Adrenal gland (tissue), 9 donors: ENCODE measurements at regions not wholly inside any gene's neighbourhood (a gene's known extent, or its start where the extent isn't known, plus 50 kb on each side); places are given as distances from the start of the nearest gene placed in this dataset.

Experiments
- DNase-seq, 7 donors: peaks; one replicate each; pipeline ENCODE4 v3.0.0-alpha.2; 2019 to 2020
- H3K27ac ChIP-seq, 5 donors: fragments of 200-600 bp; sonication (generic) in 4 of 5; 1 replicate in 3 of 5; 2 replicates in 2 of 5; pipeline versions ENCODE4 v1.5.1 to v1.8.0; 2016 to 2020; ENCODE audit warnings: mild to moderate bottlenecking in 1 of 5
- H3K27me3 ChIP-seq: fragments of 200-600 bp; 2 replicates; pipeline ENCODE4 v1.8.0; 2021
- H3K36me3 ChIP-seq, 2 donors: fragments of 200-600 bp; replicated peaks in 1 of 2; 1 replicate in 1 of 2; 2 replicates in 1 of 2; pipeline versions ENCODE4 v1.5.1 to v1.8.0; 2018 to 2022
- H3K4me1 ChIP-seq, 2 donors: fragments of 200-600 bp; replicated peaks in 1 of 2; 1 replicate in 1 of 2; 2 replicates in 1 of 2; pipeline versions ENCODE4 v1.5.1 to v1.8.0; 2018 to 2021
- H3K4me3 ChIP-seq, 4 donors: fragments of 200-600 bp; sonication (generic) in 3 of 4; one replicate each; pipeline ENCODE4 v1.5.1; 2016 to 2018
- H3K9me3 ChIP-seq, 3 donors: fragments of 200-600 bp; sonication (generic) in 1 of 3; replicated peaks in 1 of 3; 1 replicate in 2 of 3; 2 replicates in 1 of 3; pipeline versions ENCODE4 v1.5.1 to v1.8.0; 2016 to 2021
- CTCF ChIP-seq, 6 experiments: fragments of 450-650 bp in 4 of 6; fragments of 200-600 bp in 2 of 6; sonication (generic) in 1 of 6; IDR thresholded peaks; 1 replicate in 5 of 6; 2 replicates in 1 of 6; pipeline versions ENCODE4 v1.5.1 to v1.8.0; 2016 to 2021; ENCODE audit warnings: antibody characterized with exemption in 6 of 6, mild to moderate bottlenecking in 2 of 6, moderate library complexity in 1 of 6
- POLR2A ChIP-seq, 2 donors: fragments of 450-650 bp; IDR thresholded peaks; one replicate each; pipeline ENCODE4 v1.6.1; 2017; ENCODE audit warnings: antibody characterized with exemption in 2 of 2, mild to moderate bottlenecking in 2 of 2, moderate library complexity in 1 of 2
- WGBS, 4 donors: extraction: QIAGEN DNeasy Blood & Tissue Kit in 2 of 4; methylation state at CpG; one replicate each; pipeline versions ENCODE4 v1.1.5 to v1.1.7; 2013 to 2017; 5-methylcytosine and 5-hydroxymethylcytosine counted together
- intact Hi-C, 2 donors: fragments of 100-400 bp; cut with DNase I; formaldehyde crosslinking; loops; one replicate each; pipeline versions ENCODE4 v1.14.1 to v1.15.0; 2022 to 2023
- donor health status: healthy with polysubstance abuse.
- donor health status: Bipolar disorder and iron deficiency.
- donor health status: DM: yes; HTN: yes; CAD: no.
- donor health status: DM: no; HTN: no; CAD: no.
- donor health status: DM: no; HTN: no; CAD: no.

- no peak for TF ChIP-seq CTCF (IDR thresholded peaks at IDR 0.05)
- no peak for TF ChIP-seq POLR2A (IDR thresholded peaks at IDR 0.05)
- no peak overlapping the region for H3K27ac ChIP-seq
- H3K9me3 ChIP-seq: no peaks in the 10 kb centered on the region
- no peaks in the 10 kb centered on the region for H3K4me1 ChIP-seq
- H3K27me3 ChIP-seq: no peaks in the 10 kb centered on the region
- DNase-seq: no peak
- WGBS, 4 donors: 75 to 81% (median 78%) methylated on average over 9 of the region's 9 CpGs
- H3K36me3 ChIP-seq: no peaks in the 10 kb centered on the region
- H3K4me3 ChIP-seq: no peak overlapping the region
- intact Hi-C loops: no loop called here
These were observed 103.8 kb downstream of the HTR5A start for GRCh38 chr7:155173905-155174304.

GRCh38 chr7:155178096-155178495, 108.0 kb downstream of the HTR5A start:
- Histone ChIP-seq H3K9me3 (no peaks in the 10 kb centered on the region), H3K4me1 (no peaks in the 10 kb centered on the region), H3K4me3 (no peak overlapping the region), H3K36me3 (no peaks in the 10 kb centered on the region), H3K27me3 (no peaks in the 10 kb centered on the region), H3K27ac (no peak overlapping the region)
- 76 to 89% (median 81%) methylated on average over 2 of the region's 2 CpGs for WGBS, 4 donors
- intact Hi-C loops: no loop called here
- TF ChIP-seq CTCF (IDR thresholded peaks at IDR 0.05): no peak
- DNase-seq: peak in 1 of 7 donors; percentile 6

- intact Hi-C loops: loop anchor here in 1 of 2 donors (5.0 kb wide), 1 partner anchor 171 kb away; no protein-coding TSS in a partner anchor
- TF ChIP-seq POLR2A (IDR thresholded peaks at IDR 0.05) (no peak), CTCF (IDR thresholded peaks at IDR 0.05) (no peak)
- DNase-seq: no peak
These were observed 111.6 kb downstream of the HTR5A start for GRCh38 chr7:155181768-155182167.

GRCh38 chr7:155182406-155182970, 112.4 kb downstream of the HTR5A start:
- DNase-seq: peak in 1 of 7 donors; percentile 5
- Histone ChIP-seq H3K27ac (no peak overlapping the region), H3K36me3 (no peaks in the 10 kb centered on the region), H3K4me1 (no peaks in the 10 kb centered on the region), H3K4me3 (no peak overlapping the region), H3K9me3 (peaks cover 0 to 17% (median 0%) of the 10 kb centered on the region in 3 donors), H3K27me3 (no peaks in the 10 kb centered on the region)
- intact Hi-C loops: loop anchor here in 1 of 2 donors (5.0 kb wide), 1 partner anchor 170 kb away; no protein-coding TSS in a partner anchor
- TF ChIP-seq POLR2A (IDR thresholded peaks at IDR 0.05): no peak
- TF ChIP-seq CTCF (IDR thresholded peaks at IDR 0.05): no peak
- WGBS, 4 donors: 79 to 93% (median 90%) methylated on average over 4 to 8 of the region's 8 CpGs

More at GRCh38 chr7:155181768-155182167, 111.6 kb downstream of the HTR5A start:
- WGBS, 4 donors: 63 to 79% (median 74%) methylated on average over 8 of the region's 8 CpGs
- Histone ChIP-seq H3K4me3 (no peak overlapping the region), H3K36me3 (no peaks in the 10 kb centered on the region), H3K27me3 (no peaks in the 10 kb centered on the region), H3K4me1 (no peaks in the 10 kb centered on the region), H3K27ac (no peak overlapping the region), H3K9me3 (peaks cover 0 to 17% (median 0%) of the 10 kb centered on the region in 3 donors)
